GM10248 (cell line): ENCODE measurements at regions not wholly inside any gene's neighbourhood (a gene's known extent, or its start where the extent isn't known, plus 50 kb on each side); places are given as distances from the start of the nearest gene placed in this dataset.

Experiments
- CTCF ChIA-PET: fragments of 300-600 bp; sonication (Branson Sonifier 250); formaldehyde crosslinking; extraction: SDS; loops from one replicate; lab custom pipeline; 2021; ENCODE audit warnings: antibody characterized with exemption; lab: Yijun Ruan, JAX
- POLR2A ChIA-PET: fragments of 350-650 bp; sonication (Branson Sonifier 250); formaldehyde crosslinking; extraction: SDS; loops from one replicate; lab custom pipeline; 2020; ENCODE audit warnings: antibody characterized with exemption; lab: Yijun Ruan, JAX
- DNase-seq: peaks from one replicate; pipeline ENCODE4 v3.0.0; 2012; ENCODE audit errors: extremely low spot score
- TF ChIP-seq, protein P1 (sequence below): IDR thresholded peaks from 2 replicates; pipeline ENCODE4 v1.5.1; 2012; ENCODE audit warnings: mild to moderate bottlenecking, low read depth; ENCODE audit errors: extremely low read depth, missing control alignments, control extremely low read depth

DNA sequence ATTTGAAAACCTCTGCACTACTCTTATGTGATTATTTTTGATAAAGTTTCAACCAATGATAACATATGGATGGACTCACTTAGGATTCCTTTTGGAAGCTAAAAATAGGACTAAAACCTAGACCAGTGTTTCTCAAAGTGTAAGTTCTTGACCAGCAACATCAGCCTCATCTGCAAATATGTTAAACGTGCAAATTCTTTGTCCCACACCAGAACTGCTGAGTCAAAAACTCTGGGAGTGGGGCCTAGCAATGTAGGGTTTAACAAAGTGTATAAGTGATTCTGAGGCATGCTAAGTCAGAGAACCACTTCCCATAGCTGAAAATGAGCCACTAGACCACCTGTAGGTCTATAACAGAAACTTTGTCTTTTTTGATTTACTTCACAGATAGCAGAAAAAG, 1247.2 kb upstream of the PIK3C3 start:
- POLR2A ChIA-PET, result no interaction called here
- CTCF ChIA-PET, result interaction anchor here (1.5 kb wide), 1 partner anchor 16 kb away, joined by 4 read pairs; no protein-coding TSS in a partner anchor
- DNase-seq, result no peak
- TF ChIP-seq, protein P1, sequence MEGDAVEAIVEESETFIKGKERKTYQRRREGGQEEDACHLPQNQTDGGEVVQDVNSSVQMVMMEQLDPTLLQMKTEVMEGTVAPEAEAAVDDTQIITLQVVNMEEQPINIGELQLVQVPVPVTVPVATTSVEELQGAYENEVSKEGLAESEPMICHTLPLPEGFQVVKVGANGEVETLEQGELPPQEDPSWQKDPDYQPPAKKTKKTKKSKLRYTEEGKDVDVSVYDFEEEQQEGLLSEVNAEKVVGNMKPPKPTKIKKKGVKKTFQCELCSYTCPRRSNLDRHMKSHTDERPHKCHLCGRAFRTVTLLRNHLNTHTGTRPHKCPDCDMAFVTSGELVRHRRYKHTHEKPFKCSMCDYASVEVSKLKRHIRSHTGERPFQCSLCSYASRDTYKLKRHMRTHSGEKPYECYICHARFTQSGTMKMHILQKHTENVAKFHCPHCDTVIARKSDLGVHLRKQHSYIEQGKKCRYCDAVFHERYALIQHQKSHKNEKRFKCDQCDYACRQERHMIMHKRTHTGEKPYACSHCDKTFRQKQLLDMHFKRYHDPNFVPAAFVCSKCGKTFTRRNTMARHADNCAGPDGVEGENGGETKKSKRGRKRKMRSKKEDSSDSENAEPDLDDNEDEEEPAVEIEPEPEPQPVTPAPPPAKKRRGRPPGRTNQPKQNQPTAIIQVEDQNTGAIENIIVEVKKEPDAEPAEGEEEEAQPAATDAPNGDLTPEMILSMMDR, result no peak

DNA sequence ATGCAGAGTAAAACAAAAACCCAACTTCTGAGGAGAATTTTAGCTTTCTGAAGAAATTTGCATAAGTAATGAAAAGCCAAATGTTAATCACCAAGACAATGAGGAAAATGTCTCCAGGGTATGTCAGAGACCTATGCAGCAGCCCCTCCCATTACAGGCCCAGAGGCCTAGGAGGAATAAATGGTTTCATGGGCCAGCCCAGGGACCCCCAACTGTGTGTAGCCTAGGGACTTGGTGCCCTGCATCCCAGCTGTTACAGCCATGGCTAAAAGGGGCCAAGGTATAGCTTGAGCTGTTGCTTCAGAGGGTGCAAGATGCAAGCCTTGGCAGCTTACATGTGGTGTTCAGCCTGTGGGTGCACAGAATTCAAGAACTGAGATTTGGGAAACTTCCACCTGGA, 1256.9 kb upstream of the PIK3C3 start:
- TF ChIP-seq, protein P1, result no peak
- CTCF ChIA-PET, result interaction anchor here (1.6 kb wide), 1 partner anchor 8 kb away, joined by 4 read pairs; no protein-coding TSS in a partner anchor
- DNase-seq, result no peak
- POLR2A ChIA-PET, result no interaction called here

DNA sequence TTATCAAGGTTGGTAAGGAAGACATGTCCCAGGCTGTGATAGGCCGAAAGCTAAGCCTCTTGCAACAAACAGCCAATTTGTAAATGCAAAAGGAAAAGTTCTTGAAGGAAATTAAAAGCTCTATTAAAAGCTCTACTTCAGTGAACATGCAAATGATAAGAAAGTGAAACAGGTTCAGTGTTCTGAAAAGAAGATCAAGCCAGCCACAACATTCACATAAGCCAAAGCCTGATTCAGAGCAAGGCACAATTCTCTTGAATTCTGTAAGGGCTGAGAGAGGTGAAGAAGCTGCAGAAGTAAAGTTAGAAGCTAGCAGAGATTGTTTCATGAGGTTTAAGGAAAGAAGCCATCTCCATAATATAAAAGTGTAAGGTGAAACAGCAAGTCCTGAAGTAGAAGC, 1259.5 kb upstream of the PIK3C3 start:
- TF ChIP-seq, protein P1, result no peak
- DNase-seq, result no peak
- POLR2A ChIA-PET, result no interaction called here
- CTCF ChIA-PET, result interaction anchor here (1.3 to 1.8 kb wide), 3 partner anchors 9 to 20 kb away, joined by 3 to 4 read pairs (median 4); no protein-coding TSS in a partner anchor

DNA sequence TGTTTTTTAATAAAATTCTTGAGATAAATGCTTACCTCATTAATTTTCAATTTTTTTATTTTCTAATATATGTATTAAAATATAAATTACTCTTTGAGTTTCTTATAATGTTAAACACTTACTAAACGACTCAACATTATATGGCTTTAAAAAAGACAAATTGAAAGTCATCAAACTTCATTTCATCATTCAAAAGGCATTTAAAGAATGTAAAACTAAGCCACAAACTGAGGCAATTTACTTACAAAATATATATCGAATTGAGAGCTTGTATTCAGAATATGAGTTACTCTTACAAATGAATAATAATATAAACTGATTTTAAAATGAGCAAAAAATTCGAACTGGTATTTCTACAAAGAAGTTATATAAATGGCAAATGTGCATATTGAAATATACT, 1262.2 kb upstream of the PIK3C3 start:
- POLR2A ChIA-PET, result no interaction called here
- CTCF ChIA-PET, result interaction anchor here (1.0 kb wide), 1 partner anchor 10 kb away, joined by 3 read pairs; no protein-coding TSS in a partner anchor
- TF ChIP-seq, protein P1, result no peak
- no peak for DNase-seq

DNA sequence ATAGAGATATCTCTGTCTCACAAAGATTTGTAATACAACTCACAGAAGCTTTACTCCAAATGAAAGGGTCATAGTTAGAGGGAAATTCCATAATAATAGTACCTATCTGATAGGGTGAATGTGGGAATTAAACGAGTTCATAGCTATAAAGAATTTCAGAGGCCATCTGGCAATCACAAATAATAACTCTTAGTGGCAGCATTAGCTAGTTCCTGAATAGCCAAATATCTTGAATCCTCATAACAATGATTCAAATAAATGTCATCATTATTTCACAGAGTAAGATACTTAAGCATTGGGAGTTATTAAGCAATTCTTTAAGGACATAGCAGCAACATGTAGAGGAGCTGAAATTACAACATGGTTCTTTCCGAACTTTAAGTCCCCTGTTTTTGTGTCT, 1265.0 kb upstream of the PIK3C3 start:
- CTCF ChIA-PET, result interaction anchor here (1.0 to 1.1 kb wide), 2 partner anchors 9 to 18 kb away, joined by 4 read pairs; no protein-coding TSS in a partner anchor
- DNase-seq, result no peak
- POLR2A ChIA-PET, result no interaction called here
- TF ChIP-seq, protein P1, result no peak

DNA sequence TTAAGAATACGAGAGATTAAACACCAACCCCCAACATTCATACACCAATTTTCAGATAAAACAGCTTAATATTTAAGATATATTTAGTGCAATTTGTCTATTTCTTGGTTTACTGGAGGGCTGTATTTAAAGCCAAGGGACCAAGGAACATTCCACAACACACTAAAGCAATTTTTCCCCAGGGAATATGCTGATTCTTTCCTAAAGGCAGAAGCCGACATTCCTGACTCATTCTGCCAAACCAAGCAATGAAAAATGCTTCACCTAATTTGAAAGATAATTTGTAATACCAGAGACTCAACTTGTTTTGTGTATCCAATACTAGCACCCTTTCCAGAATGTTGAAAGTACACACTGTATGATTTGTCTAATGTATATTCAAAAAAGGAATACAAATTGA, 1267.6 kb upstream of the PIK3C3 start:
- ChIA-PET POLR2A (no interaction called here), CTCF (no interaction called here)
- DNase-seq, result no peak
- TF ChIP-seq, protein P1, result no peak

DNA sequence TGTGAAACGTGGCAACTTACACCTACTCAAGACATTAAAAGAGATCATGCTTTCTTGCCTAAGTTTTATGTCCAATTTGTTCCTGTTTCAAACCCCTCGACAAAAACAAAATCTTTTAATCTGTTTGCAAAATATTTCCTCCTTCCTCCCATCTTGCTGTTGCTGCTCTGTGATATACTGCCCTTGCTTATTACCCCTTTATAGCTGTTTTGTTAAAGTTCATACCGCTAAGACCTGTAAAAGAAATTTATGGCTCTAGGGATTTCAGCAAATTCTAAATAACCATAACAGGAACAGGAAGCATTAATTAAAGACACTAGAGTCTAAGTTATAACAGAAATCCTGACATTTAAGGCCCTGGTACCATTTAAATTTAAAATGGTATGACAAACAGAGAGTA, 1268.2 kb upstream of the PIK3C3 start:
- no peak for DNase-seq
- TF ChIP-seq, protein P1, result no peak
- ChIA-PET POLR2A (no interaction called here), CTCF (no interaction called here)
